ENCODE measurements at regions not wholly inside any gene's neighbourhood (a gene's known extent, or its start where the extent isn't known, plus 50 kb on each side); places are given as distances from the start of the nearest gene placed in this dataset.

DNA sequence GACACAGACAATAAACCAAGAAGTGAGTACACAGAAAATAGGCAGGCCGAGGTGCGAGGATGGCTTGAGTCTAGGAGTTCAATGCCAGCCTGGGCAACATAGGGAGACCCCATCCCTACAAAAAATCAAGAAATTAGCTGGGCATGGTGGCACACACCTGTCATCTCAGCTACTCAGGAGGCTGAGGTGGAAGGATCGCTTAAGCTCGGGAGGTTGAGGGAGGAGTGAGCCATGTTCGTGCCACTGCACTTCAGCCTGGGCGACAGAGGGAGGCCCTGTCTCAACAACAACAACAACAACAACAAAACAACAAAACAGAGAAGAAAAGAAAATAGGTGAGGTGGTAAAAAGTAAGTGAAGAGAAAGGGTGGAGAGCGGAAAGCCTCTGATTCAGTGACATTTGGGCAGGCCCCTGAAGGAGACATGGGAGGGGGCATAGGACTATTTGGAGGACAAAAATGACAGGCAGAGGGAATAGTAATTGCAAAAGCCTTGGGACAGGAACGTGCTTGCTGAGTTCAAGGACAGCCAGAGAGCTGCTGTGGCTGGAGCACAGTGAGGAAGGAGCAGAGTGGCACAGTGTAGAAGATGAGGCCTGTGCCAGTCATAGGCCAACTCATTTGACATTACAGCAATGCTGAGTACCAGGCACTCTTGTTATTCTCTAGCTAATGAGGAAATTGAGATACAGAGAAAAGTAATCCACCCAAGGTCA is 160.6 kb downstream of the VEGFA start:
- TF ChIP-seq EZH2 (IDR thresholded peaks at IDR 0.05; ENCODE audit: borderline replicate concordance, low read depth, low read length, severe bottlenecking) (no peak), POLR2A (IDR thresholded peaks at IDR 0.05; ENCODE audit: low read depth, low read length) (no peak), FOS (IDR thresholded peaks at IDR 0.05; ENCODE audit: borderline replicate concordance, insufficient read depth, low read length) (no peak)
- TF ChIP-seq, protein P1, sequence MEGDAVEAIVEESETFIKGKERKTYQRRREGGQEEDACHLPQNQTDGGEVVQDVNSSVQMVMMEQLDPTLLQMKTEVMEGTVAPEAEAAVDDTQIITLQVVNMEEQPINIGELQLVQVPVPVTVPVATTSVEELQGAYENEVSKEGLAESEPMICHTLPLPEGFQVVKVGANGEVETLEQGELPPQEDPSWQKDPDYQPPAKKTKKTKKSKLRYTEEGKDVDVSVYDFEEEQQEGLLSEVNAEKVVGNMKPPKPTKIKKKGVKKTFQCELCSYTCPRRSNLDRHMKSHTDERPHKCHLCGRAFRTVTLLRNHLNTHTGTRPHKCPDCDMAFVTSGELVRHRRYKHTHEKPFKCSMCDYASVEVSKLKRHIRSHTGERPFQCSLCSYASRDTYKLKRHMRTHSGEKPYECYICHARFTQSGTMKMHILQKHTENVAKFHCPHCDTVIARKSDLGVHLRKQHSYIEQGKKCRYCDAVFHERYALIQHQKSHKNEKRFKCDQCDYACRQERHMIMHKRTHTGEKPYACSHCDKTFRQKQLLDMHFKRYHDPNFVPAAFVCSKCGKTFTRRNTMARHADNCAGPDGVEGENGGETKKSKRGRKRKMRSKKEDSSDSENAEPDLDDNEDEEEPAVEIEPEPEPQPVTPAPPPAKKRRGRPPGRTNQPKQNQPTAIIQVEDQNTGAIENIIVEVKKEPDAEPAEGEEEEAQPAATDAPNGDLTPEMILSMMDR (IDR thresholded peaks at IDR 0.05; ENCODE audit: extremely low read depth in 1 of 2, insufficient read depth in 1 of 2, low read depth in 1 of 2, low read length in 2 of 2), result no peak

All from endothelial cell of umbilical vein (primary cell).